ENCODE measurements at regions not wholly inside any gene's neighbourhood (a gene's known extent, or its start where the extent isn't known, plus 50 kb on each side); places are given as distances from the start of the nearest gene placed in this dataset.

GRCh38 chr4:3715855-3716630 lies 50.1 kb upstream of the ADRA2C start:
- H3K27me3 ChIP-seq (ENCODE audit: control insufficient read depth, insufficient read depth, low read length, poor library complexity, severe bottlenecking): no peaks in the 10 kb centered on the region
- no peak for TF ChIP-seq CTCF (conservative IDR thresholded peaks at IDR 0.05)
- H3K4me3 Mint-ChIP-seq: no peak overlapping the region
- H3K9me3 Mint-ChIP-seq: peaks cover 16% of the 10 kb centered on the region
- no peak overlapping the region for H3K9ac ChIP-seq (ENCODE audit: extremely low read depth, low read length, poor library complexity, severe bottlenecking)
- H3K36me3 ChIP-seq (ENCODE audit: control insufficient read depth, insufficient read depth, low read length): no peaks in the 10 kb centered on the region
- H3K36me3 Mint-ChIP-seq (ENCODE audit: low read depth): no peaks in the 10 kb centered on the region
- no peaks in the 10 kb centered on the region for H3K4me1 ChIP-seq (ENCODE audit: control insufficient read depth, insufficient read depth, low read length)
- peaks cover 12% of the 10 kb centered on the region for H3K9me3 ChIP-seq (ENCODE audit: control insufficient read depth, low read length)
- H3K4me3 ChIP-seq (ENCODE audit: low read length): no peak overlapping the region
- DNase-seq: no peak
- H3K27ac ChIP-seq (ENCODE audit: low read depth, low read length): no peak overlapping the region
- WGBS, 2 experiments (ENCODE audit: insufficient coverage in 1 of 2, insufficient read length in 1 of 2): 89 to 95% methylated on average over 9 to 23 of the region's 23 CpGs
- peaks cover 6% of the 10 kb centered on the region for H3K4me1 Mint-ChIP-seq
- no peak overlapping the region for H3K27ac Mint-ChIP-seq
- H3K27me3 Mint-ChIP-seq (ENCODE audit: insufficient read depth): peaks cover 4% of the 10 kb centered on the region

- no peaks in the 10 kb centered on the region for H3K36me3 Mint-ChIP-seq (ENCODE audit: low read depth)
- Histone ChIP-seq H3K4me3 (ENCODE audit: low read length) (no peak overlapping the region), H3K9me3 (ENCODE audit: control insufficient read depth, low read length) (peaks cover 12% of the 10 kb centered on the region), H3K36me3 (ENCODE audit: control insufficient read depth, insufficient read depth, low read length) (no peaks in the 10 kb centered on the region), H3K9ac (ENCODE audit: extremely low read depth, low read length, poor library complexity, severe bottlenecking) (no peak overlapping the region), H3K27ac (ENCODE audit: low read depth, low read length) (no peak overlapping the region), H3K4me1 (ENCODE audit: control insufficient read depth, insufficient read depth, low read length) (no peaks in the 10 kb centered on the region), H3K27me3 (ENCODE audit: control insufficient read depth, insufficient read depth, low read length, poor library complexity, severe bottlenecking) (no peaks in the 10 kb centered on the region)
- H3K4me3 Mint-ChIP-seq: no peak overlapping the region
- H3K27ac Mint-ChIP-seq: no peak overlapping the region
- no peaks in the 10 kb centered on the region for H3K4me1 Mint-ChIP-seq
- H3K9me3 Mint-ChIP-seq: peaks cover 16% of the 10 kb centered on the region
- DNase-seq: no peak
- 89 to 91% methylated on average over 11 to 23 of the region's 23 CpGs for WGBS, 2 experiments (ENCODE audit: insufficient coverage in 1 of 2, insufficient read length in 1 of 2)
- H3K27me3 Mint-ChIP-seq (ENCODE audit: insufficient read depth): peaks cover 4% of the 10 kb centered on the region
- TF ChIP-seq CTCF (conservative IDR thresholded peaks at IDR 0.05): no peak
These were observed 50.9 kb upstream of the ADRA2C start for GRCh38 chr4:3715061-3715854.

GRCh38 chr4:3714642-3715001 lies 51.6 kb upstream of the ADRA2C start:
- H3K27ac Mint-ChIP-seq: no peak overlapping the region
- peaks cover 4% of the 10 kb centered on the region for H3K27me3 Mint-ChIP-seq (ENCODE audit: insufficient read depth)
- peaks cover 16% of the 10 kb centered on the region for H3K9me3 Mint-ChIP-seq
- no peak overlapping the region for H3K4me3 Mint-ChIP-seq
- H3K9ac ChIP-seq (ENCODE audit: extremely low read depth, low read length, poor library complexity, severe bottlenecking): no peak overlapping the region
- H3K36me3 ChIP-seq (ENCODE audit: control insufficient read depth, insufficient read depth, low read length): no peaks in the 10 kb centered on the region
- no peaks in the 10 kb centered on the region for H3K4me1 Mint-ChIP-seq
- H3K27ac ChIP-seq (ENCODE audit: low read depth, low read length): no peak overlapping the region
- H3K4me3 ChIP-seq (ENCODE audit: low read length): no peak overlapping the region
- H3K36me3 Mint-ChIP-seq (ENCODE audit: low read depth): no peaks in the 10 kb centered on the region
- no peaks in the 10 kb centered on the region for H3K27me3 ChIP-seq (ENCODE audit: control insufficient read depth, insufficient read depth, low read length, poor library complexity, severe bottlenecking)
- no peaks in the 10 kb centered on the region for H3K4me1 ChIP-seq (ENCODE audit: control insufficient read depth, insufficient read depth, low read length)
- TF ChIP-seq CTCF (conservative IDR thresholded peaks at IDR 0.05): no peak
- peaks cover 12% of the 10 kb centered on the region for H3K9me3 ChIP-seq (ENCODE audit: control insufficient read depth, low read length)
- 85 to 88% methylated on average over 3 to 4 of the region's 4 CpGs for WGBS, 2 experiments (ENCODE audit: insufficient coverage in 1 of 2, insufficient read length in 1 of 2)
- no peak for DNase-seq

All from endodermal cell (in vitro differentiated cells).